HUDEP-2 (cell line): ENCODE measurements at regions not wholly inside any gene's neighbourhood (a gene's known extent, or its start where the extent isn't known, plus 50 kb on each side); places are given as distances from the start of the nearest gene placed in this dataset.

Experiments
- DNase-seq, 76 experiments: peaks; one replicate each; lab custom pipeline; 2025; ENCODE audit not compliant: unreplicated experiment in 76 of 76; lab: John Stamatoyannopoulos, UW

GRCh38 chr1:87757676-87758075 is 429.0 kb downstream of the LMO4 start:
- no peak for DNase-seq

GRCh38 chr1:87759421-87760087 is 430.9 kb downstream of the LMO4 start:
- DNase-seq, result no peak

- DNase-seq, result no peak
These were observed 431.5 kb downstream of the LMO4 start for GRCh38 chr1:87760155-87760554.

- DNase-seq, result no peak
These were observed 432.0 kb downstream of the LMO4 start for GRCh38 chr1:87760654-87761053.

- no peak for DNase-seq
These were observed 434.8 kb downstream of the LMO4 start for GRCh38 chr1:87763483-87763882.

GRCh38 chr1:87765057-87765680 is 436.5 kb downstream of the LMO4 start:
- DNase-seq, result no peak

GRCh38 chr1:87765681-87766070 is 437.0 kb downstream of the LMO4 start:
- no peak for DNase-seq

GRCh38 chr1:87766737-87767136 is 438.1 kb downstream of the LMO4 start:
- no peak for DNase-seq

GRCh38 chr1:87778896-87779295 is 450.2 kb downstream of the LMO4 start:
- no peak for DNase-seq

GRCh38 chr1:87781554-87781953 is 452.9 kb downstream of the LMO4 start:
- no peak for DNase-seq

GRCh38 chr1:87783315-87783714 is 454.6 kb downstream of the LMO4 start:
- DNase-seq, result no peak

GRCh38 chr1:87785386-87785785 is 456.7 kb downstream of the LMO4 start:
- no peak for DNase-seq

- no peak for DNase-seq
These were observed 457.5 kb downstream of the LMO4 start for GRCh38 chr1:87786229-87786628.

GRCh38 chr1:87786861-87787545 is 458.3 kb downstream of the LMO4 start:
- DNase-seq, result peak in 52 of 76 experiments; percentile 3 to 80 (median 22)

- DNase-seq, result no peak
These were observed 458.9 kb downstream of the LMO4 start for GRCh38 chr1:87787551-87787950.

GRCh38 chr1:87790756-87791155 is 462.1 kb downstream of the LMO4 start:
- DNase-seq, result no peak

GRCh38 chr1:87791931-87792740 is 463.5 kb downstream of the LMO4 start:
- DNase-seq, result no peak

- no peak for DNase-seq
These were observed 466.3 kb downstream of the LMO4 start for GRCh38 chr1:87794788-87795614.

GRCh38 chr1:87795615-87796337 is 467.1 kb downstream of the LMO4 start:
- DNase-seq, result no peak

GRCh38 chr1:87796471-87796901 is 467.8 kb downstream of the LMO4 start:
- no peak for DNase-seq
